K562 (cell line): ENCODE measurements at regions not wholly inside any gene's neighbourhood (a gene's known extent, or its start where the extent isn't known, plus 50 kb on each side); places are given as distances from the start of the nearest gene placed in this dataset.

Source experiments
- HDGF ChIP-seq: fragments of 450-650 bp; IDR thresholded peaks from 2 replicates; pipeline ENCODE4 v1.6.1; 2016
- JUN ChIP-seq, 2 experiments: sonication (generic) in 1 of 2; formaldehyde crosslinking in 1 of 2; IDR thresholded peaks; 2 replicates each; pipeline versions ENCODE4 v1.6.1 to v1.8.0; 2012 to 2022; ENCODE audit warnings: borderline replicate concordance in 2 of 2, mild to moderate bottlenecking in 2 of 2, improper control_type of control experiment in 1 of 2, low read depth in 1 of 2, low read length in 1 of 2, missing genetic modification reagents in 1 of 2
- NR4A1 ChIP-seq, 2 experiments: fragments of 250-450 bp in 1 of 2; fragments of 450-650 bp in 1 of 2; sonication (Bioruptor Pico) in 1 of 2; IDR thresholded peaks; 2 replicates each; pipeline versions ENCODE4 v1.4.0 to v1.6.1; 2016 to 2020; ENCODE audit warnings: mild to moderate bottlenecking in 2 of 2, missing compliant biosample characterization in 1 of 2, missing genetic modification characterization in 1 of 2, moderate library complexity in 1 of 2
- ZNF347 ChIP-seq: fragments of 450-650 bp; formaldehyde crosslinking; IDR thresholded peaks from 2 replicates; pipeline ENCODE4 v1.4.0; 2020; ENCODE audit warnings: low read depth, mild to moderate bottlenecking, moderate library complexity
- TF ChIP-seq, protein P1 (sequence below): fragments of 450-650 bp; IDR thresholded peaks from 2 replicates; pipeline ENCODE4 v1.7.1; 2018; ENCODE audit warnings: mild to moderate bottlenecking, low read depth; ENCODE audit not compliant: partially characterized antibody
- TF ChIP-seq, protein P2 (sequence below), 2 experiments: IDR thresholded peaks in 1 of 2; conservative IDR thresholded peaks in 1 of 2; 2 replicates each; pipeline ENCODE4 v1.6.1; 2016; ENCODE audit warnings: low read depth in 2 of 2, mild to moderate bottlenecking in 1 of 2, missing compliant biosample characterization in 1 of 2, missing genetic modification characterization in 1 of 2, moderate library complexity in 1 of 2
- TF ChIP-seq, protein P3 (sequence below): IDR thresholded peaks from 2 replicates; pipeline ENCODE4 v1.6.1; 2011; ENCODE audit warnings: borderline replicate concordance, low read depth, mild to moderate bottlenecking, moderate library complexity, low read length; ENCODE audit not compliant: insufficient read depth, poor library complexity, severe bottlenecking

DNA sequence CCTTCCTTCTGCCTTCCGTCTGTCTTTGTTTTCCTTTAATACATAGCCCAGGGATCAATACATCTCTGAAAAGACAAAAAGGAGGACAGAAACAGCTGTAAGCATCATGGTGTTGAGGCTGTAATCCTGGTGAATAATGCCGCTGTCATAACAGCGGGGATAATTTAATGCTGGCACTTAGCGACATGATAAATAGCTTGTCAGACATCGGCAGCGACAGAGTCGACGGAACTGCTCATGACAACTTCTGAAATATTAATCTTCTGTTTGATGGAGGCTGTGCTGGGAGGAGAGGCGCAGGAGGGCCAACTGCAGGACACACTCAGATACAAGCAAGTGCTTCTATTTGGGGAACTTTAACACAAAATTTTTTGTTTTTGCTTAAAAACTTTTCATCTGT lies 602.2 kb downstream of the GALR1 start (continued):
- TF ChIP-seq, protein P1, sequence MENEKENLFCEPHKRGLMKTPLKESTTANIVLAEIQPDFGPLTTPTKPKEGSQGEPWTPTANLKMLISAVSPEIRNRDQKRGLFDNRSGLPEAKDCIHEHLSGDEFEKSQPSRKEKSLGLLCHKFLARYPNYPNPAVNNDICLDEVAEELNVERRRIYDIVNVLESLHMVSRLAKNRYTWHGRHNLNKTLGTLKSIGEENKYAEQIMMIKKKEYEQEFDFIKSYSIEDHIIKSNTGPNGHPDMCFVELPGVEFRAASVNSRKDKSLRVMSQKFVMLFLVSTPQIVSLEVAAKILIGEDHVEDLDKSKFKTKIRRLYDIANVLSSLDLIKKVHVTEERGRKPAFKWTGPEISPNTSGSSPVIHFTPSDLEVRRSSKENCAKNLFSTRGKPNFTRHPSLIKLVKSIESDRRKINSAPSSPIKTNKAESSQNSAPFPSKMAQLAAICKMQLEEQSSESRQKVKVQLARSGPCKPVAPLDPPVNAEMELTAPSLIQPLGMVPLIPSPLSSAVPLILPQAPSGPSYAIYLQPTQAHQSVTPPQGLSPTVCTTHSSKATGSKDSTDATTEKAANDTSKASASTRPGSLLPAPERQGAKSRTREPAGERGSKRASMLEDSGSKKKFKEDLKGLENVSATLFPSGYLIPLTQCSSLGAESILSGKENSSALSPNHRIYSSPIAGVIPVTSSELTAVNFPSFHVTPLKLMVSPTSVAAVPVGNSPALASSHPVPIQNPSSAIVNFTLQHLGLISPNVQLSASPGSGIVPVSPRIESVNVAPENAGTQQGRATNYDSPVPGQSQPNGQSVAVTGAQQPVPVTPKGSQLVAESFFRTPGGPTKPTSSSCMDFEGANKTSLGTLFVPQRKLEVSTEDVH = no peak
- TF ChIP-seq, protein P2, sequence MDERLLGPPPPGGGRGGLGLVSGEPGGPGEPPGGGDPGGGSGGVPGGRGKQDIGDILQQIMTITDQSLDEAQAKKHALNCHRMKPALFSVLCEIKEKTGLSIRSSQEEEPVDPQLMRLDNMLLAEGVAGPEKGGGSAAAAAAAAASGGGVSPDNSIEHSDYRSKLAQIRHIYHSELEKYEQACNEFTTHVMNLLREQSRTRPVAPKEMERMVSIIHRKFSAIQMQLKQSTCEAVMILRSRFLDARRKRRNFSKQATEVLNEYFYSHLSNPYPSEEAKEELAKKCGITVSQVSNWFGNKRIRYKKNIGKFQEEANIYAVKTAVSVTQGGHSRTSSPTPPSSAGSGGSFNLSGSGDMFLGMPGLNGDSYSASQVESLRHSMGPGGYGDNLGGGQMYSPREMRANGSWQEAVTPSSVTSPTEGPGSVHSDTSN (CRISPR knock-in tag; IDR thresholded peaks at IDR 0.05; ENCODE audit: low read depth) = no peak
- TF ChIP-seq, protein P2 (tag; conservative IDR thresholded peaks at IDR 0.05; ENCODE audit: low read depth) = peak; percentile 93
- TF ChIP-seq NR4A1 (CRISPR knock-in tag; IDR thresholded peaks at IDR 0.05) = no peak
- TF ChIP-seq NR4A1 (tag; IDR thresholded peaks at IDR 0.05) = no peak
- TF ChIP-seq, protein P3, sequence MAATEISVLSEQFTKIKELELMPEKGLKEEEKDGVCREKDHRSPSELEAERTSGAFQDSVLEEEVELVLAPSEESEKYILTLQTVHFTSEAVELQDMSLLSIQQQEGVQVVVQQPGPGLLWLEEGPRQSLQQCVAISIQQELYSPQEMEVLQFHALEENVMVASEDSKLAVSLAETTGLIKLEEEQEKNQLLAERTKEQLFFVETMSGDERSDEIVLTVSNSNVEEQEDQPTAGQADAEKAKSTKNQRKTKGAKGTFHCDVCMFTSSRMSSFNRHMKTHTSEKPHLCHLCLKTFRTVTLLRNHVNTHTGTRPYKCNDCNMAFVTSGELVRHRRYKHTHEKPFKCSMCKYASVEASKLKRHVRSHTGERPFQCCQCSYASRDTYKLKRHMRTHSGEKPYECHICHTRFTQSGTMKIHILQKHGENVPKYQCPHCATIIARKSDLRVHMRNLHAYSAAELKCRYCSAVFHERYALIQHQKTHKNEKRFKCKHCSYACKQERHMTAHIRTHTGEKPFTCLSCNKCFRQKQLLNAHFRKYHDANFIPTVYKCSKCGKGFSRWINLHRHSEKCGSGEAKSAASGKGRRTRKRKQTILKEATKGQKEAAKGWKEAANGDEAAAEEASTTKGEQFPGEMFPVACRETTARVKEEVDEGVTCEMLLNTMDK = no peak
- no peak for TF ChIP-seq JUN (IDR thresholded peaks at IDR 0.05; ENCODE audit: borderline replicate concordance, low read depth, low read length)
- no peak for TF ChIP-seq JUN (CRISPR knock-in tag; IDR thresholded peaks at IDR 0.05; ENCODE audit: borderline replicate concordance)
- no peak for TF ChIP-seq HDGF
- TF ChIP-seq ZNF347 (CRISPR knock-in tag) = no peak
